ENCODE measurements at regions not wholly inside any gene's neighbourhood (a gene's known extent, or its start where the extent isn't known, plus 50 kb on each side); places are given as distances from the start of the nearest gene placed in this dataset.

DNA sequence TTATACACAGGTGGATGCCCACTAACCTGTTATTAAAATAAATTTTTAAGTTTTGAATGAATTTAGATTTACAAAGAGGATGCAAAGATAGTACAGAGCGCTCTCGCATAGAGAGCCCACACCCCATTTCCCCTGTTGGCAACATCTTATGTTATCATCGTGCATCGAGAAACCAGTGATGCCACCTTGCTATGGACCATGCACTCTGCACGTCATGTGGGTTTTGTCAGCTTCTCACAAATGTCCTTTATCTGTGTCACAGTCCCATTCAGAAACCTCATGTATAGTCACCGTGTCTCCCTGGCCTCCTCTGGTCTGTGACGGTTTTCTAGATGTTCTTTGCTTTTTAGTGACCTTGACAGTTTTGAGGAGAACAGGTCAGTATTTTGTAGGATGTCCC, 60.0 kb downstream of the ING1 start:
- no peak for DNase-seq

DNA sequence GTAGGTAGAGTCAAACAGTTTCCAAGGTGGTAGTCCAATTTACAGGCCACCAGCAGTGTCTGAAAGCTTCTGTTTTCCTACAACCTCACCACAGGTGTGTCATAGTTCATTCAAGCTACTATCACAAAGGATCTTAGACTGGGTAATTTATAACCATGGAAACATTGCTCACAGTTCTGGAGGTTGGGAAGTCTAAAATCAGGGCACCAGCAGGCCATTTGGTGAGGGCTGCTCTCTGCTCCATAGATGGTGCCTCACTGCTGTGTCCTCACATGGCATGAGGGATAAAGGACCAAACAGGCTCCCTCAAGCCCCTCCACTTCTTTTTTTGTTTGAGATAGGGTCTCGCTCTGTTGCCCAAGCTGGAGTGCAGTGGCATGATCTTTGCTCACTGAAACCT, 60.6 kb downstream of the ING1 start:
- DNase-seq: no peak

DNA sequence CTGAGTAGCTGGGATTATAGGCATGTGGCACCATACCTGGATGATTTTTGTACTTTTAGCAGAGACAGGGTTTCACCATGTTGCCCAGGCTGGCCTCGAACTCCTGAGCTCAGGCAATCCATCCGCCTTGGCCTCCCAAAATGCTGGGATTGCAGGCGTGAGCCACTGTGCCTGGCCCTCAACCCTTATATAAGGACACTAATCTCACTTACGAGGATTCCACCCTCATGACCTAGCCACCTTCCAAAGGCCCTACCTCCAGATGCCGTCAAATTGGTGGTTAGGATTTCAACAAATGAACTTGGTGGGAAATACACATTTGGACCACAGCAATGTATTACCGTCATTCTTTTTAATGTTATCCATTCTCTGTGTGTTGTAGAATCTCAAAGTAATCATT, 61.0 kb downstream of the ING1 start:
- no peak for DNase-seq

DNA sequence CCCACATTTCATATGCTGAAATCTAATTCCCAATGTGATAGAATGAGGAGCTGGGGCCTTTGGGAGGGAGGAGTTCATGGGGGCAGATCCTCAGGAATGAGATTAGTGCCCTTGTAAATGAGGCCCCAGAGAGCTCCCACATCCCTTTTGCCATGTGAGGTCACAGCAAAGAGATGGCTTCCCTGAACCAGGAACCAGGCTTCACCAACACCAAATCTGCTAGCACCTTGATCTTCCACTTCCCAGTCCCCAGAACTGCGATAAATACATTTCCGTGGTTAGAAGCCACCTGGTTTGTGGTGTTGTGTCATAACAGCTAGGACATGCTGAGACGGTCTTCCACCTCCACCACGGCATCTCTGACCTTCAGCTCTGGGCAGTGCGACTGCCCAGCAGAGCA, 62.1 kb downstream of the ING1 start:
- DNase-seq: no peak

DNA sequence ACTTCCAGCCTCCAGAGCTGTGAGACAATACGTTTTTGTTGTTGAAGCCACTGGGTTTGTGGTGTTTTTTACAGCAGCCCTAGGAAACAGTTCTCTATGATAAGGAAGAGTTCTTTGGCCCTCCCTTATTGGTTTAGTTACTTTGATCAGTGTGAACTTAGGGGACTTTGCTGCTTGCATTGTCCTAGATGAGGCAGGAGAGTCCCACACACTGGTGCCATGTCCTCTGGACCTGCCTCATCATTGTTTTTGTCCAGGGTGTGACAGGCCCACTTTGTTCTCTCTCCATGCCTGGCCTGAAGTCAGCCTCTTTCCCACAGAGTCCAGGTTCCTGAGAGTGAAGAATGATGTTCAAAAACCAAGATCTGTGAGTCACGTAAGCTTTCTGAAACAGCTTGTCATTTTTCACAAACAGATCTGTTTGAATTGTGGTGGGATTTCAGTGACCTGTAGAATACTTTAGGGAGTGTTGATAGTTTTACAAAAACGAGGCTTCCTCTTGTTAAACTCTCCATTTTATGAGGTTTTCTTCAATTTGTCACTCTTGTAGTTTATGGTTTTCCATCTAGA, 63.8 kb downstream of the ING1 start:
- no peak for DNase-seq

DNA sequence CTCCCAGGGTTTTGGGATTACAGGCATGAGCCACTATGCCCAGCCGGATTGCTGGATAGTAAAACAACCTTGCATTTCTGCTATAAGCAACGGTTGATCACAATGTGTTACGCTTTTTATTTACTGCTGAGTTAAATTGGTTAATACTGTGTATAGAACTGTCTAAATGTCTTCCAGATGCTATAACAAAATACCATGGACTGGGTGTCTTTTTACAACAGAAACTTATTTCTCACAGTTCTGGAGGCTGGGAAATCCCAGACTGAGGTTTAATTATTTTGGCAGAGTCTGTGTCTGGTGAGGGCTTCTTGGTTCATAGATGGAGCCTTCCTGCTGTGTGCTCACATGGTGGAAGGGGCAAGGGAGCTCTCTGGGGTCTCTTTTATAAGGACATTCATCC, 65.5 kb downstream of the ING1 start:
- no peak for DNase-seq

DNA sequence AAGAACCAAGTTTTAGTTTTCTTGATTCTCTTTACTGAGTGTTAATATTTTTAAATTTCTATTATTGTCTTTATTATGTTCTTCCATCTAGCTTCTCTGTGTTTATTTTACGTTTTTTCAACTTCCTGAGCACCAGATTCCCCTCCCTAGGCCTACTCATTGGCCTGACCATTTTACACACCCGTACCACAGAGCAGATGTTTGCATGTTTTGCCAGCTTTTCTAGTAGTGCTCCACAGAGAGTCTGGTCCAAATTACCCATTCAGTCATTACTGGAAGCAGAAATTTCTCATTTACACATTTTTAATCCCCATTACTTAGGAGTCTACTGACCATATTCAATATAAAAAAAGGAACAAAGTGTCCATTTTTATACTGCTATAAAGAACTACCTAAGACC, 66.9 kb downstream of the ING1 start:
- DNase-seq: no peak

DNA sequence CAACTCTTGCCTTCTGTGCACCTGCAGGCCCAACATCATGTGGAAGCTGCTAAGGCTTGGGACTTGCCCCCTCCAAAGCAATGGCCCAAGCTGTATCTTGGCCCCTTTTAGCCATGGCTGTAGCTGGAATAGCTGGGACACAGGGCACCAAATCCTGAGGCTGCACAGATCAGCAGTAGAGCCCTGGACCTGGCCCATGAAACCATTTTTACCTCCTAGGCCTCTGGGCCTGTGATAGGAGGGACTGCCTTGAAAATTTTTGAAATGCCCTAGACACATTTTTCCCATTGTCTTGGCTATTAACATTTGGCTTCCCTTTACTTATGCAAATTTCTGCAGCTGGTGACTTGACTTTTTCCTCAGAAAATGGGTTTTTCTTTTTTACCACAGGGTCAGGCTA, 68.7 kb downstream of the ING1 start:
- DNase-seq: no peak

DNA sequence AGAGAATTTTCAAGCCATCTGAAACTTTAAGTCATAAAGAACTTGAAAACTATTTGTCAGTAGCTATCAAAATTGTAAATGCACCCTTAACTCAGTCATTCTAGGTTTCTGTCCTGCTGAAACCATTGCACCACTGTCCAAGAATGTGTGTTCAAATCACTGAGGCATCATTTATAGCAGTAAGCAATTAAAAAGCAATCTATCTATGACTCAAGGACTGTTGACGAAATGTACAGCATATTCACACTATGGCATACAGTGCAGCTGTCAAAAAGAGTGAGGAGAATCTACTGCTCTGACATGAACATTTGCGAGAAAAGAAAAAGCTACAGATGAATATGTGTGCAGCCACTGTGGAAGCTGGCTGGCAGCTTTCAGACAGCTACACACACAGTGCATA, 71.2 kb downstream of the ING1 start:
- DNase-seq: no peak

DNA sequence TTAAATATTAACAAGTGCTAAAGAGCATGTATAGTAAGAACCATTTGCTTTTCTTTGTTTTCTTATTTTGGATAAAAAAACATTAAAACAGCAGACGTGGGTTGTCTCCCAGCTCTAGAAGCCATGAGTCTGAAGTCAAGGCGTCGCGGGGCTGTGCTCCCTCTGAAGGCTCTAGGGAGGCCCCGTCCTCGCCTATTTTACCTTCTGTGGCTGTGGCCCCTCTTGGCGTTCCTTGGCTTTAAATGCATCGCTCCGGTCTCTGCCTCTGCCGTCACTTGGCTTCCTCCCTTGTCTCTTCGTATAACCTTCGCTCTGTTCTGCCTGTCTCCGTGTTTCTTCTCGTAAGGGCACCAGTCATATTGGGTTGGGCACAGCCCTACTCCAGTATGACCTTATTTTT, 75.3 kb downstream of the ING1 start:
- no peak for DNase-seq

DNA sequence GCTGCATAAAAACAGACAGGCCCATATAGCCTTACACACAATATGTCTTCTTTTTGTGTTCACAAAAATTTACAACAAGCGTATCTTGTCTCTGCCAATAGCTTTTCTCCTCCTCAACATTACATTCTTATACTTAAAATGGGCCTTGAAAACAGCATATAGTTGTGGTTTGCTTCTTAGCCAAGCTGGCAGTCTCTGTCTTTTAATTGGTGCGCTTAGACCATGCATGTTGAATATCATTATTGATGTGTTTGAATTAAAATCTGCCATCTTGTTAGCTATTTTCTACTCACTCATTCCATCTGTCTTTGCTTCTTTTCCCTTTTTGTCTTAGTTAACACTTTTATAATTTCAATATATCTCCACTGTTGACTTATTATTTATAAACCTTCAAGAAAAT, 76.4 kb downstream of the ING1 start:
- no peak for DNase-seq

DNA sequence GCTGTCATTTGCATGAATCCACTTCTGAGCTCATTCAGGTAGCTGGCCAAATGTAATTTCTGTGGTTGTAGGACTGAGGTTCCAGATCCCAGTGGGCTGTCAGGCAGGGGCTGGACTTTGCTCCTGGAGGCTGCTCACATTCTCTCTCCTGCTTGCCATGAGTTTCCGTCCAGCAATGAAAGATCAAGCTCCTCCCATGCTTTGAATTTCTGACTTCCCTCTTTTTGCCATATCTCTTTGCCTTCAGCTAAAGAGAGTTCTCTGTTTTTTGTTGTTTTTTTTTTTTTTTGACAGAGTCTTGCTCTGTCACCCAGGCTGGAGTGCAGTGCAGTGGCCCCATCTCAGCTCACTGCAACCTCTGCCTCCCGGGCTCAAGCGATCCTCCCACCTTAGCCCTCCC, 76.9 kb downstream of the ING1 start:
- DNase-seq: no peak

DNA sequence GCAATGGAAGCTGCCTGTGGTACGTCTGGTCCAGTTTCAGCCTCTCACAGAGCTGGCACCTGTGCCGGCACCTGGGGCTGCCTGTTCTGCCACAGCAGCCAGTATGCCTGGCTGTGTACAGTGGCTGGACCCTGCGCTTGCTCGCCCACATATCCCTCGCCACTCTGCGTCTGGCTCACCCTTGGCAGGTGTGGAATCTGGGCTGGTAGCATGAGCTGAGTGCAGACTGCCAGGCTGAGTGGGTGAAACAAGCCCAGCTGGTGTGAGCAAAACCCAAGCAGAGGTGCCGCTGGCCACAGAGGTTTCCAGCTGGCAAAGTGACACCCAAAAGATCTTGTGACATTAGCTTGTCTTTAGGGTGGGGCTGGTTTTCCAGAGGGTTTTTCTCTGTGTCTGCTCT, 80.7 kb downstream of the ING1 start:
- no peak for DNase-seq

DNA sequence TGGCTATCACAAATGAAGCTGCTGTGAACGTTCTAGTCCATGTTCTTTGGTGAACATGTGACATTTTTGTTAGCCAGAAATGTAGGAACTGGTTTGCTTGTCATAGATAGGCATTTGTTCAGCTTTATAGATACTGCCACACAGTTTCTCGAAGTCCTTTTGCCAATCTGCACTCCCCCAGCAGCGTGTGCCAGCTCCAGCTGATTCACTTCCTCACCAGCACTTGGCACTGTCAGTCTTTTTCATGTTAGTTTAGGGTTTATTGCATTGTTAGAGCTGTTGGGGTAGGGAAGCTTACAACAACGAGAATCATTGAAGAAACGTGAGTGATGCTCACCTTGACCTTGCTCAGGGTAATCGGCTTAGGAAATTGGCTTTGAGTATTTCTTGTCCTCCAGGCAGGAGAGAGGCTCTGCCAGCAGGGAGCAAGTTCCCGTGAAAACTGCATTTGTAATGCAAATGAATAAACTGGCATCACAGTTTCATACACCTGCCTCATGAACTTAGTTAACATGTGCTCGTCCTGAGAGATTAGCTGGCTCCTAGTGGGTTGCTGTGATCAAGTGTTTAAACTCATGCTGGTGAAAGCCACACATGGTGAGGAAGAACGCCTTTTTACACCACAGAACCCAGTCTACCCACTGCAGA, 83.9 kb downstream of the ING1 start:
- no peak for DNase-seq

DNA sequence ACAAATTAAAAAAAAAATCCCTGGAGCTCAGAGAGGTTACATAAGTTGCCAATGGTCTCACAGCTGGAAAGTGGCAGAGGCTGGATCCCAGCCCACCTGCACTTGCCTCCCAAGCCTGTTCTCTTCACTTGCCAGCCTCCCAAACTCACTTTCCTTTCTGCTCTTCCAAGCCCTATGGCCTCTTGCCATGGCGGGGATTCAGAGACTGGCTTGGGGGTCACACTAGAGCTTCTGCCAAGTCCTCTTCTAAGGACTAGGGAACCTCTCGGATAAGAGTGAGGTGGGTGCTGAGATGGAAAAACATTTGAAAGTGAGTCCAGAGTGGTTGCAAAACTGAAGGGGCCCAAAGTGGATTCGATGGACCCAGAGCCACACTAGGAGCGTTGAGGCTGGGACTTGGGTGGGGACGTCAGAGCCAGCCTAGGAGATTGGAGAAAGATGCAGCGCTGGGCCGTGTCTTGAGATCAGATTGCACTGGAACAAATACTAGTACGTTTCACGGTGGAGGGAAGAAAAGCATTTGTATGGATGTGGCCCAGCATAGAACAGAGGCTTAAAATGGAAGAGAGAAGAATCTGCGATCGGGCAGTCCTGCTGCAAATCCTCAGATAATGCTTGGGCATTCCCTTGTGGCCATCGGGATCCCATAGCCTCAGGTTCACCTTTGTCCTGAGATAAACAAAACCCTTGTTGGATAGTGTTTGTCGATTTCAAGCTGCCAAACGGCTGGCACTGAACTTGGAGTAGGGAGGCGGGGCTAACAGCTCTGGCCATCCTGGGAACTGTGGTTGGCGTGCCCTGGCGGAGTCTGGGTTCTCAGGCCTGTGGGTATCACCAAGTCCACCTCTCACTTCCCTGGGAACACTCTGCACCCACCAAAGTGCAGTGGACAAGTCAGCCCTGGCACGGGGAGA, 84.8 kb downstream of the ING1 start:
- DNase-seq: no peak

DNA sequence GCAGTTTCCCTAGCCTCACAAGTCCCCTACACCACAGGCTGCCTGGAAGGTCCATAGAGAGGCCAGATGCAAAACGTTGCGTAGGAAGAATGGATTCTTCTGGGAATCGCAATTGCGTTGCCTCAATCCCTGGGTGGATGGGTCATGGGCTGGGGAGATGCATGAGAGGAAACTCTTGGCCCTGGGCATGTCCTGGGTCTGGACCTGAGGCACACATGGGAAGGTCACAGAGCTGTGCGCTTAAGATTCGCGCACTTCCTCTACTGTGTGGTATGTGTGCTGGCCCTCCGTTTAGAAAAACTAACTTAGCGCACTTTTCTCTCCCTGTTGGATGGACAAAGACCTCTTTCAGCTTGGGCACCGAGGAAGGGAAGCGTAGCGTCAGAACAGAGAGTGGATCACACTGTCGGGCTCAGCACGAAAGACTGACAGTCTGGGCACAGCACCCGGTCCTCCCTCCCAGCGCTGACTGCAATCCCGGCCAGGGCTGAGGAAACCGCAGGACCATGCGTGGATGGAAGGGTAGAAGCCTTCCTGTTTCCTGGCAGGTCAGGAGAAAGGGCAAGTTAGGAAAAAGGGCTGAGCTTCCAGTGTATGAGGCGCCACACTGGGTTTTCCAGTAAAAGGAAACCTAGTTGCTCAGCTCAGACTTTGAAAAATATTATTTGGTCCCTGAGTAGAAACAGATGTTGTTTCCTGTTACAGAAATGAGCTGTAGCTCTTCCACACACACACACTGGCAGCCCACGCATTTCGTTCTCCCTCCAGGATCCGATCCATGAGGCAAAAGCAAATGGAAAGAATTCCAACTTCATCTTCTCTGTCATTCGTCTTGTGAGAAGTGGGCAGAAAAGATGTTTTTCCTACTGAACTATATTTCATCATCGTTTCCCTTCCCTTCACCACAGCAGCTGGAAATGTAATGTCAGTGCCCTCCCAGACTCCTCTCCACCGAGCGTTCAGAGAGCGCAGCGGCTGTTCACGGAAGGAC, 86.0 kb downstream of the ING1 start:
- no peak for DNase-seq

DNA sequence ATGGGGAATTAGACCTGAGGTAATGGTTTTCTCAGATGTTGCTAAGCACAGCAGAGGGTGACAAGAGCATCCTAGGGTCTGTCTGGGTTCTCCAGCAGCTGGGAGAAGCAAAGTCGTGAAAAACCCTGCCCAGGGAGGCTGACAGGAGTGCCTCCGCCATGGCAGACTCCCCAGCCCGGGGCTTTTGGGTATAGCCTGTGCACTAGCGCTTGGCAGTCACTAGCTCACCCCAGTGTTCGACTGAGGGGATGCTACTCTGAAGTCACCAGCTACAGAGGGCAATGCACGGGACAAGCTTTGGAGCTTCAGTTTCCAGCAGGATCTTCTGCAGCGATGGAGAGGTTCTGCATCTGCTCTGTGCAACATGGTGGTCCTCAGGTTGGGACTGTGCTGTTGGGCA, 87.5 kb downstream of the ING1 start:
- no peak for DNase-seq

DNA sequence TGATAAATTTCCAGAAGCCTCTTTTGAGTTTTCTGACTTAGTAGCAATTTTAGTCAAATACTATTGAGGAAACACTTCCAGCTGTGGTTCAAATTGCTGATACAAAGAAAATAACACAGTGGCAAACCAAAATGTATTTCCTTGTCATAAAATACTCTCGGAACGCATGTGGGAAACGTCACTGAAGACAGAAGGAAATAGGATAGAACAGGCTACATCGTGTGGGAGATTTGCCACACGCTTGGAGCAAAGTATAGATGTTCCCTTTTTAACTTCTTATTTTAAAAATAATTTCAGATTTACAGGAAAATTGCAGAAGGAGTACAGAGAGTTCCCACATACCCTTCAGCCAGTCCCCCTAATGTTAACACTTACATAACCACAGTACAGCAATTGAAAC, 88.8 kb downstream of the ING1 start:
- no peak for DNase-seq

DNA sequence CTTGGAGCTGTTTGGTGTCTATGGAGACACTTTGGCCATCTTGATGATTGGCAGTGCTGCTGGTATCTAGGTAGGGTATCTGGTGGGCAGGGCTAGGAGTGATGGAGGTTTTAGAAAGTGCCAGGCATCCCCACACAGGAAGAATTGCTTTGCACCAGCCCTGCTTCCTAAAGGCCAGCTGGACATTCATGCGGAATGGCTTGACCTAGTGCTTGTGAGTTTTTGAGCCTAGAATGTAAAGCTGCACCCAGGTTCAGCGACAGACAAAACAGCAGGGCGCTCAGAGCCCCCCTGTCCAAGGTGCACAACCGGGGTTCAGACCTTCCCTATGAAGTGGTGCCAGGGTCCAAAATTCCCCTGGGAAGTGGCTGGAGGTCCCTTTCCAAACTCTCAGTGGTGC, 93.1 kb downstream of the ING1 start:
- no peak for DNase-seq

DNA sequence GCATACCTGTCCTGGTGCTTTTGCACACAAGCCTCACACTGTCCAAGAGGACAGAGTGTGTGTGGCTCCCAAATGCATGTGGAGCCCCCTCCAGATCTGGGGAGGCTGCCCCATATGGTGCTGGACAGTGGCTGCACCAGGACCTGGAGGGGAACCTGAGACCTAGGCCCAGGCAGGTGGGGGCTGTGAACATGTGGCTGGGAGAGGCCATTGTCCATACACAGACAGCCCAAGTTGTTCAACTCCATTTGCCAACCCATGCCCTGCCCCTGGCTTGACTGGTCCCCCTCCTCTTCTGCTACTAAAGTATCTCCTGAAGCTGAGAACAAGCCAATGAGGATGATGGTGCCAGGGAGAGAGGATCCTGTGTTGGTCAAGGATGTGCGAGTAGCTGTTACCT, 94.0 kb downstream of the ING1 start:
- no peak for DNase-seq

DNA sequence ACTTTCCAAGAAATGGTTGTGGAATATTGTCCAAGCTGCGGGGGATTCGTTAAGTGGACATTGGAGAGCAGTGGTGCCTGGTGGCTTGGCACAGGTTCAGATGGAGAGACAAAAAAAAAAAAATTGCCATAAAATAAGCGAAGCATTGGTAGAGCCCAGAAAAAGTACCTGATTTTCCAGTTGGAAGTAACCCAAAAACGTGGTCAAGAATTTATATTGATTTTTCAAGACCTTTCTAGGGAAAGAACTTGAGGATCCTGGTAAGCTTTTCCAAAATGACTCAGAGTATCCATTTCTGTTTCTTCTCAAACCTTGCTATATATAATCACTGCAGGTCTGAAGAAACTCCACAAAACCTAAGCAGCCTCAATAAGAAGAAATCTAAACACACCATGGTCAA, 94.6 kb downstream of the ING1 start:
- no peak for DNase-seq

DNA sequence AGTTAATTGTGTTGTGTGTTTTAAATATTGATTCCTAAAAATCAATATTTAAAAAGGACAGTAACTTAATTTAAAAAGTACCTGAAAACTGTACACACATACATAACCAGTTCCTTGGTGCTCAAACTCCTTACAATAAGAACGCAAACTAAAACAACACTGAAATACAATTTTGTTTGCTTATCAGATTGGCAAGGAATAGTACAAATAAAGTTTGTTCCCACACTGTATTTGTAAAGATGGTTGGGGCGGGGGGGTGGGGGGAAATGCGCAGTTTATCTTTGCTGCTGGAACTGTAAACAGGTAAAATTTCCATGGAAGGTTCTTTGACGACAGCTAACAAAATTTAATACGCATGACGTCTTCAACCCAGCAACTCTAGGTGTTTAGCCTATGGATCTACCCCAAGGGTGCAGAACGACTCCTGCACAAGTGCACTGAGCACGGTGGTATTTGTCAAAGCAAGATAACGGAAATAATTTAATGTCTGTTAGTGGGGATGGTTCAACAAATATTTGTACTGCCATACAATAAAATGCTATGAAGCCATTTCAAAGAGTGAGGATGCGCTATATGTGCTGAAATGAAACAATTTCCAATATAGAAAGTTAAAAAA, 96.5 kb downstream of the ING1 start:
- DNase-seq: no peak

Measured in NK-92 treated with Interleukin-12 subunit alpha and Interleukin-12 subunit beta, amount 100 ng/mL, for 24 hours (cell line).